ENCODE measurements at regions not wholly inside any gene's neighbourhood (a gene's known extent, or its start where the extent isn't known, plus 50 kb on each side); places are given as distances from the start of the nearest gene placed in this dataset.

DNA sequence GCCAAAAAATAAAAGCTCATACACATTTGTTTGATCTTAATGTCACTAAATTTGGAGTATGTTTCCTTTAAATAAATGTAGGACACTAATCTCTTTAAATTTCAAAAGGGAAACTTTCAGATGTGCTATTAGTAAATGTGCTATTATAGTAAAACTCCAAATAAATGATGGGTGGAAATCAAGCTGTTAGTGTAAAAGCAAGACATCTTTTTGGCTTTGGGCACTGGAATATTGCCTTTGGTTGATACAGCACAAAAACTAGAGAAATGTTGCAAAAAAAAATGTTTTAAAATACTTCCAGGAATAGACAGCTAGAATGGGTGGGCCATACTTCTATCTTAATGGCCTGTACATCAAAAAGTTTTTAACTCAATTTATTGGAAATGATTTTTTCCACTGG, 151.6 kb downstream of the FBXO8 start:
- no peak for DNase-seq (ENCODE audit: low read depth)
- TF ChIP-seq, protein P1, sequence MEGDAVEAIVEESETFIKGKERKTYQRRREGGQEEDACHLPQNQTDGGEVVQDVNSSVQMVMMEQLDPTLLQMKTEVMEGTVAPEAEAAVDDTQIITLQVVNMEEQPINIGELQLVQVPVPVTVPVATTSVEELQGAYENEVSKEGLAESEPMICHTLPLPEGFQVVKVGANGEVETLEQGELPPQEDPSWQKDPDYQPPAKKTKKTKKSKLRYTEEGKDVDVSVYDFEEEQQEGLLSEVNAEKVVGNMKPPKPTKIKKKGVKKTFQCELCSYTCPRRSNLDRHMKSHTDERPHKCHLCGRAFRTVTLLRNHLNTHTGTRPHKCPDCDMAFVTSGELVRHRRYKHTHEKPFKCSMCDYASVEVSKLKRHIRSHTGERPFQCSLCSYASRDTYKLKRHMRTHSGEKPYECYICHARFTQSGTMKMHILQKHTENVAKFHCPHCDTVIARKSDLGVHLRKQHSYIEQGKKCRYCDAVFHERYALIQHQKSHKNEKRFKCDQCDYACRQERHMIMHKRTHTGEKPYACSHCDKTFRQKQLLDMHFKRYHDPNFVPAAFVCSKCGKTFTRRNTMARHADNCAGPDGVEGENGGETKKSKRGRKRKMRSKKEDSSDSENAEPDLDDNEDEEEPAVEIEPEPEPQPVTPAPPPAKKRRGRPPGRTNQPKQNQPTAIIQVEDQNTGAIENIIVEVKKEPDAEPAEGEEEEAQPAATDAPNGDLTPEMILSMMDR (conservative IDR thresholded peaks at IDR 0.05; ENCODE audit: low read depth, low read length): no peak

DNA sequence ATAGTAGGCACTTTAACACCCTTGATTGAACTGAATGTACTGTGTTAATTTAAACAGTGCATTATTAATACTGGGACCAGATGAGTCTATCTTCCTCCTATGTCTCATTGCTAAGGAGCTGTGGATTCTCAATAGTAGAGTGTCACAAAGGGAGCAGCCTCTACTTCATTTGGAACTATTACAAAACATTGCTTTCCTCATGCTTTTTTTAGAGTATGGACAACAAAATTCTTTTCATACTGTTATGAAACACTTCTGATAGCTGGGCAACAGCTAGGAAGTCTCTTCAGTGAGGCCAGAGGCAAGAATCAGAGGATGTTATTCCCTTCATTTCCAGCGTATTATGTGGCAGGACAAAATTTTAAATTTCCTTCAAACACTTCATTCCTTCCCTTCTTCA, 160.8 kb downstream of the FBXO8 start:
- TF ChIP-seq, protein P1 (conservative IDR thresholded peaks at IDR 0.05; ENCODE audit: low read depth, low read length): no peak
- no peak overlapping the region for H3K4me3 ChIP-seq (ENCODE audit: low read depth, low read length)
- DNase-seq (ENCODE audit: low read depth): peak; percentile 21

More for the DNA sequence above, 151.6 kb downstream of the FBXO8 start:
- no peak overlapping the region for H3K4me3 ChIP-seq (ENCODE audit: low read depth, low read length)

DNA sequence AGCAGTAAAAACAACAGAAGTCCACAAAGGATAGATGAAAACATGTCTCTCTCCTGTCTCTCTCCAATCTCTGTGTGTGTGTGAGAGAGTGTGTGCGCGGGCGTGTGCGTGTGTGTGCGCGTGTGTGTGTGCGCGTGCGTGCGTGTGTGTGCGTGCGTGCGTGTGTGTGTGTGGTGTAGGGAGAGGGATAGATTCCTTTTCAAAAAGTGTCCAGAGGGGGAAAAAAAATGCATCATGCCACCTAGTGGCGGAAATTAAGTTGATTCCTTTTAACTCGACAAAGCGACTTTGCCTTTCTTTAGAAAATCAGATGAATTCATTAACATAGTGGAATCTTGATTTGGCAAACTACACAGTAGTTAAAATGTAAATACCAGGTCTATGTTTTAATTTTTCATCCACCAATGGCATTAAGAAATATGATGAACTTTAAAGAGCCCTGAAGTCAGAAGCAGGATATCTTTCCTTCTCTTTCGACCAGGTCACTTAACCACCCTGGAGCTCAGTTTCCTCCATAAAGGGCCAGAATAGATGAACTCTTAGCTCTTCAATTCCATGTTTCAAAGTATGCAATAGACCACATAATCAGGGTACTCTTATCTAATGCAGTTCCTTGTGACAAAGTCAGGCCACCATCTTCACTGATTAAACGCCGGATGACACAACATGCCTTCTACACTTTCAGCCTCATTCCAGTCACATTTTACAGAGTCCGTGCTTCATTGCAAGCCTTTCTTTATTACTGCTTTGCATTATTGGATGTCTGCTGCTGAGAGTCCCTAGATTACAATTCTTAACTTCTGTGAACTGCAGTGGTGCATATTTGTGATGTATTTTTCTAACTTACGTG, 162.8 kb downstream of the FBXO8 start:
- H3K4me3 ChIP-seq (ENCODE audit: low read depth, low read length): peak overlapping the region; percentile 58
- peak; percentile 83 for DNase-seq (ENCODE audit: low read depth)
- TF ChIP-seq, protein P1 (conservative IDR thresholded peaks at IDR 0.05; ENCODE audit: low read depth, low read length): peak; percentile 66

DNA sequence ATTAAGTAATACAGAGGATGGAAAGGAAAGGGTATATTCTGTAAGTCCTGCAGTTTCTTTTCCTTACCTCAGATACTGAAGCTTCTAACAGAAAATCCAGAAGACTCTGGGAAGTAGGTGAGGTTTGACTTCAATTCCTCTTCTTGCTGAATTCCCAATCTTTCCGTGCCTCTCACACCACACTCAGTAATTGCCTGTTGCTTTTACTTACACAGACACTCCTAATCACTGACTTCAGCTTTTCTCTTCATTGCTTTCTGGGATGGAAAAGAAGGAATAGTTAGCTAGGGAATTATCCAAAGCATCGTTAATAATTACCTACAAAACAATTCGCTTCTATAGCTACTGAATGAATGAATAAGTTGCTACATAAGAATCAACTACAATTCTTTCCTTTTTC, 163.6 kb downstream of the FBXO8 start:
- TF ChIP-seq, protein P1 (conservative IDR thresholded peaks at IDR 0.05; ENCODE audit: low read depth, low read length): no peak
- H3K4me3 ChIP-seq (ENCODE audit: low read depth, low read length): no peak overlapping the region
- no peak for DNase-seq (ENCODE audit: low read depth)

DNA sequence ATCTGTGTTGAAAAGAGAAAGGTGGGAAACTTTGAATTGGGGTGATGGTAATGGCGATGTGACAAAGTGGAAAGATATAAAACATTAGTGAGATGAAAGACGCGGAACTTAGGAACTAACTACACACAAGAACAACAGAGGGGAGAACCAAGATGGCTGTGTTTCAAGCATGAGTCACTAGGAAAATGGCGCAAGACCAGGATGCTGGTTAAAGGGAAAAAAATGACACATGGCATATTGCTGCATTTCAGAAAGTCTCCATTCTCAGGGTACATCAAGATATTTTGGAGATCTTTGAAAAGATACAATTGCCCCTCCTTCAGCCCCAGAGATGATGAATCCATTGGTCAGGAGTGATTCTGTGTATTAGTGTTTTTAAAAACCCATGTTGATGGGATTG, 164.4 kb downstream of the FBXO8 start:
- peak; percentile 65 for DNase-seq (ENCODE audit: low read depth)
- H3K4me3 ChIP-seq (ENCODE audit: low read depth, low read length): no peak overlapping the region
- TF ChIP-seq, protein P1 (conservative IDR thresholded peaks at IDR 0.05; ENCODE audit: low read depth, low read length): no peak

DNA sequence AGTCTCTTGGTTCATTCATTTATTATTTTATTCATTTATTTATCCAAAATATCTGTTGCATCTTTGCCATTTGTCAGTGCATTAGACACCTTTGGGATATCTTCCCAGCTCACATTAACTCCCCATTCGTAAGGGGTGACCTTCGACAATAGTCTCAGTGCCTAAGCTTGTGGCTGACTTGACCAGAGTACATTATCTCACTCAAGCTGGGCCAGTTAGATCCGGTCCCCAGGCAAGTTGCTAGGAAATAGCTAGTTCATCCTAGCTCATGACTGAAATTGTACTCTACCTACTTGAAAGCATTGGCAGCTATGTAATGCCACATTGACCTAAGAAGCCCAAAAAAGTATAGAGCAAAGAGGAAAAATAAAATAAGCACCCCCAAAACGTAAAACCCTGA, 165.3 kb downstream of the FBXO8 start:
- TF ChIP-seq, protein P1 (conservative IDR thresholded peaks at IDR 0.05; ENCODE audit: low read depth, low read length): no peak
- no peak for DNase-seq (ENCODE audit: low read depth)
- no peak overlapping the region for H3K4me3 ChIP-seq (ENCODE audit: low read depth, low read length)

DNA sequence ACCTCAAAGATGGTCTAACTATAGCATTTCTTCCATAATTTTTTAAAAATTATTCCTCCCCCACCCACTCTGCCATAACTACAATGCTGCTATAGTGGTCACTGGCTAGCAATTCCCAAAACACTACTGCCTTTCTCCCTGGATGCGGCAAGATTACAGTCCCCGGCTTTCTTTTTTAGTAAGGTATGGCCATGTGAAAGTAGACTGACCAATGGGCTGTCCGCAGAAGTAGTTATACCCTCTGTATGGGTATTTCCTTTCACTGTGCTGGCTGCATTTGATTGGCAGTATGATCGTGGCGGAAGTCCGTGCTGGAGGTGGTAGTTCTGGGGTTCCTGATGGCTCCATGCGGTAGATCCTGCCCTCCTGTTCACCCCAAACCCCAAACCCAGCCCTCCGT, 166.0 kb downstream of the FBXO8 start:
- TF ChIP-seq, protein P1 (conservative IDR thresholded peaks at IDR 0.05; ENCODE audit: low read depth, low read length): no peak
- DNase-seq (ENCODE audit: low read depth): no peak
- H3K4me3 ChIP-seq (ENCODE audit: low read depth, low read length): no peak overlapping the region
